Liver (tissue), 3 donors: ENCODE measurements at regions not wholly inside any gene's neighbourhood (a gene's known extent, or its start where the extent isn't known, plus 50 kb on each side); places are given as distances from the start of the nearest gene placed in this dataset.

Experiments
- EGR1 ChIP-seq, 2 donors: IDR thresholded peaks; 2 replicates each; pipeline ENCODE4 v1.6.1; 2016 to 2018; ENCODE audit warnings: antibody characterized with exemption in 2 of 2, low read depth in 2 of 2
- HNF4G ChIP-seq: IDR thresholded peaks from 2 replicates; pipeline ENCODE4 v1.6.1; 2016; ENCODE audit warnings: antibody characterized with exemption
- NR2F2 ChIP-seq: IDR thresholded peaks from 2 replicates; pipeline ENCODE4 v1.6.1; 2016; ENCODE audit warnings: antibody characterized with exemption
- RAD21 ChIP-seq, 2 donors: IDR thresholded peaks; 2 replicates each; pipeline ENCODE4 v1.6.1; 2016; ENCODE audit warnings: antibody characterized with exemption in 2 of 2, mild to moderate bottlenecking in 2 of 2
- RXRA ChIP-seq, 2 donors: IDR thresholded peaks; 2 replicates each; pipeline ENCODE4 v1.6.1; 2017 to 2018; ENCODE audit warnings: antibody characterized with exemption in 2 of 2, mild to moderate bottlenecking in 1 of 2
- SP1 ChIP-seq: IDR thresholded peaks from 2 replicates; pipeline ENCODE4 v1.6.1; 2018; ENCODE audit warnings: antibody characterized with exemption, mild to moderate bottlenecking
- TAF1 ChIP-seq: conservative IDR thresholded peaks from 2 replicates; pipeline ENCODE4 v1.6.1; 2016; ENCODE audit warnings: antibody characterized with exemption, mild to moderate bottlenecking
- TF ChIP-seq, protein P1 (sequence below): IDR thresholded peaks from 2 replicates; pipeline ENCODE4 v1.6.1; 2016; ENCODE audit warnings: antibody characterized with exemption
- TF ChIP-seq, protein P2 (sequence below): fragments of 150-350 bp; IDR thresholded peaks from 2 replicates; pipeline ENCODE4 v1.5.1; 2017; ENCODE audit warnings: improper control_type of control experiment, low read depth, low read length; ENCODE audit not compliant: missing input control
- TF ChIP-seq, protein P3 (sequence below): IDR thresholded peaks from 2 replicates; pipeline ENCODE4 v1.6.1; 2016; ENCODE audit warnings: antibody characterized with exemption, mild to moderate bottlenecking
- TF ChIP-seq, protein P4 (sequence below): IDR thresholded peaks from 2 replicates; pipeline ENCODE4 v1.6.1; 2016; ENCODE audit warnings: antibody characterized with exemption
- donor health status: healthy.
- donor health status: healthy.

DNA sequence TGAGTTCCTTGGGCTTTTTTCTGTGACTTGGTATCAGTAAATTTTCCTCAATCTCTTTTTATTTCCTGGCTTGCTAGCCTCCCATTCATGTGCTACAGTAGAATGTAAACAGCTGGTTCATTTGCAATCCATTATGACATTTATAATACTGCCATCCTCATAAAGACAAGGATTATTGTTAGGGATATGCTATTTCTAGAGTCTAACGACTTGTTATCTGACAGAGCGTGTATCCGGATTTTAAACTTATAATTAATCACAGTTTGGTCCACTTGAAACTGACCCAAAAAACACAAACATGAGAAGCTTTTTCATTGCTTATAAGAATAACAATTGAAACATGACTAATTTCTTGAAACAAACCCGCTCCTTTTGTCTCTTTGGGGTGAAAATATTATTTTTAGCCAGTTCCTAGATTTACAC, 585.8 kb downstream of the TLE4 start:
- TF ChIP-seq, protein P1, sequence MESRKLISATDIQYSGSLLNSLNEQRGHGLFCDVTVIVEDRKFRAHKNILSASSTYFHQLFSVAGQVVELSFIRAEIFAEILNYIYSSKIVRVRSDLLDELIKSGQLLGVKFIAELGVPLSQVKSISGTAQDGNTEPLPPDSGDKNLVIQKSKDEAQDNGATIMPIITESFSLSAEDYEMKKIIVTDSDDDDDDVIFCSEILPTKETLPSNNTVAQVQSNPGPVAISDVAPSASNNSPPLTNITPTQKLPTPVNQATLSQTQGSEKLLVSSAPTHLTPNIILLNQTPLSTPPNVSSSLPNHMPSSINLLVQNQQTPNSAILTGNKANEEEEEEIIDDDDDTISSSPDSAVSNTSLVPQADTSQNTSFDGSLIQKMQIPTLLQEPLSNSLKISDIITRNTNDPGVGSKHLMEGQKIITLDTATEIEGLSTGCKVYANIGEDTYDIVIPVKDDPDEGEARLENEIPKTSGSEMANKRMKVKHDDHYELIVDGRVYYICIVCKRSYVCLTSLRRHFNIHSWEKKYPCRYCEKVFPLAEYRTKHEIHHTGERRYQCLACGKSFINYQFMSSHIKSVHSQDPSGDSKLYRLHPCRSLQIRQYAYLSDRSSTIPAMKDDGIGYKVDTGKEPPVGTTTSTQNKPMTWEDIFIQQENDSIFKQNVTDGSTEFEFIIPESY = no peak
- TF ChIP-seq RXRA (IDR thresholded peaks at IDR 0.05) = no peak
- TF ChIP-seq, protein P2, sequence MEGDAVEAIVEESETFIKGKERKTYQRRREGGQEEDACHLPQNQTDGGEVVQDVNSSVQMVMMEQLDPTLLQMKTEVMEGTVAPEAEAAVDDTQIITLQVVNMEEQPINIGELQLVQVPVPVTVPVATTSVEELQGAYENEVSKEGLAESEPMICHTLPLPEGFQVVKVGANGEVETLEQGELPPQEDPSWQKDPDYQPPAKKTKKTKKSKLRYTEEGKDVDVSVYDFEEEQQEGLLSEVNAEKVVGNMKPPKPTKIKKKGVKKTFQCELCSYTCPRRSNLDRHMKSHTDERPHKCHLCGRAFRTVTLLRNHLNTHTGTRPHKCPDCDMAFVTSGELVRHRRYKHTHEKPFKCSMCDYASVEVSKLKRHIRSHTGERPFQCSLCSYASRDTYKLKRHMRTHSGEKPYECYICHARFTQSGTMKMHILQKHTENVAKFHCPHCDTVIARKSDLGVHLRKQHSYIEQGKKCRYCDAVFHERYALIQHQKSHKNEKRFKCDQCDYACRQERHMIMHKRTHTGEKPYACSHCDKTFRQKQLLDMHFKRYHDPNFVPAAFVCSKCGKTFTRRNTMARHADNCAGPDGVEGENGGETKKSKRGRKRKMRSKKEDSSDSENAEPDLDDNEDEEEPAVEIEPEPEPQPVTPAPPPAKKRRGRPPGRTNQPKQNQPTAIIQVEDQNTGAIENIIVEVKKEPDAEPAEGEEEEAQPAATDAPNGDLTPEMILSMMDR = no peak
- TF ChIP-seq RAD21 (IDR thresholded peaks at IDR 0.05) = no peak
- TF ChIP-seq, protein P3, sequence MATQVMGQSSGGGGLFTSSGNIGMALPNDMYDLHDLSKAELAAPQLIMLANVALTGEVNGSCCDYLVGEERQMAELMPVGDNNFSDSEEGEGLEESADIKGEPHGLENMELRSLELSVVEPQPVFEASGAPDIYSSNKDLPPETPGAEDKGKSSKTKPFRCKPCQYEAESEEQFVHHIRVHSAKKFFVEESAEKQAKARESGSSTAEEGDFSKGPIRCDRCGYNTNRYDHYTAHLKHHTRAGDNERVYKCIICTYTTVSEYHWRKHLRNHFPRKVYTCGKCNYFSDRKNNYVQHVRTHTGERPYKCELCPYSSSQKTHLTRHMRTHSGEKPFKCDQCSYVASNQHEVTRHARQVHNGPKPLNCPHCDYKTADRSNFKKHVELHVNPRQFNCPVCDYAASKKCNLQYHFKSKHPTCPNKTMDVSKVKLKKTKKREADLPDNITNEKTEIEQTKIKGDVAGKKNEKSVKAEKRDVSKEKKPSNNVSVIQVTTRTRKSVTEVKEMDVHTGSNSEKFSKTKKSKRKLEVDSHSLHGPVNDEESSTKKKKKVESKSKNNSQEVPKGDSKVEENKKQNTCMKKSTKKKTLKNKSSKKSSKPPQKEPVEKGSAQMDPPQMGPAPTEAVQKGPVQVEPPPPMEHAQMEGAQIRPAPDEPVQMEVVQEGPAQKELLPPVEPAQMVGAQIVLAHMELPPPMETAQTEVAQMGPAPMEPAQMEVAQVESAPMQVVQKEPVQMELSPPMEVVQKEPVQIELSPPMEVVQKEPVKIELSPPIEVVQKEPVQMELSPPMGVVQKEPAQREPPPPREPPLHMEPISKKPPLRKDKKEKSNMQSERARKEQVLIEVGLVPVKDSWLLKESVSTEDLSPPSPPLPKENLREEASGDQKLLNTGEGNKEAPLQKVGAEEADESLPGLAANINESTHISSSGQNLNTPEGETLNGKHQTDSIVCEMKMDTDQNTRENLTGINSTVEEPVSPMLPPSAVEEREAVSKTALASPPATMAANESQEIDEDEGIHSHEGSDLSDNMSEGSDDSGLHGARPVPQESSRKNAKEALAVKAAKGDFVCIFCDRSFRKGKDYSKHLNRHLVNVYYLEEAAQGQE = no peak
- no peak for TF ChIP-seq SP1
- no peak for TF ChIP-seq EGR1 (IDR thresholded peaks at IDR 0.05; ENCODE audit: low read depth in 2 of 2)
- TF ChIP-seq, protein P4, sequence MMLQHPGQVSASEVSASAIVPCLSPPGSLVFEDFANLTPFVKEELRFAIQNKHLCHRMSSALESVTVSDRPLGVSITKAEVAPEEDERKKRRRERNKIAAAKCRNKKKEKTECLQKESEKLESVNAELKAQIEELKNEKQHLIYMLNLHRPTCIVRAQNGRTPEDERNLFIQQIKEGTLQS = no peak
- TF ChIP-seq TAF1 = no peak
- no peak for TF ChIP-seq NR2F2
- no peak for TF ChIP-seq HNF4G
